Retina (tissue), 1 donor: ENCODE measurements at regions not wholly inside any gene's neighbourhood (a gene's known extent, or its start where the extent isn't known, plus 50 kb on each side); places are given as distances from the start of the nearest gene placed in this dataset.

Experiments
- DNase-seq: peaks from one replicate; pipeline ENCODE4 v3.0.0-alpha.2; 2016

- DNase-seq: no peak
Observed at GRCh38 chr16:73737637-73738036, 559.0 kb upstream of the PSMD7 start.

- DNase-seq: no peak
Observed at GRCh38 chr16:73735954-73736353, 560.7 kb upstream of the PSMD7 start.

GRCh38 chr16:73735018-73735417 is 561.6 kb upstream of the PSMD7 start:
- no peak for DNase-seq

- no peak for DNase-seq
Observed at GRCh38 chr16:73732681-73733080, 563.9 kb upstream of the PSMD7 start.

GRCh38 chr16:73732143-73732542 is 564.5 kb upstream of the PSMD7 start:
- DNase-seq: no peak

- DNase-seq: no peak
Observed at GRCh38 chr16:73730481-73731090, 566.0 kb upstream of the PSMD7 start.

- no peak for DNase-seq
Observed at GRCh38 chr16:73725156-73725555, 571.5 kb upstream of the PSMD7 start.

GRCh38 chr16:73724503-73724902 is 572.1 kb upstream of the PSMD7 start:
- no peak for DNase-seq

- no peak for DNase-seq
Observed at GRCh38 chr16:73717266-73717974, 579.2 kb upstream of the PSMD7 start.

- DNase-seq: no peak
Observed at GRCh38 chr16:73714976-73715375, 581.6 kb upstream of the PSMD7 start.

- peak; percentile 64 for DNase-seq
Observed at GRCh38 chr16:73713778-73714495, 582.7 kb upstream of the PSMD7 start.

- DNase-seq: peak; percentile 47
Observed at GRCh38 chr16:73713251-73713650, 583.4 kb upstream of the PSMD7 start.

- DNase-seq: no peak
Observed at GRCh38 chr16:73711406-73712080, 585.1 kb upstream of the PSMD7 start.

- DNase-seq: peak; percentile 51
Observed at GRCh38 chr16:73710526-73710925, 586.1 kb upstream of the PSMD7 start.

GRCh38 chr16:73707863-73708262 is 588.8 kb upstream of the PSMD7 start:
- no peak for DNase-seq

- no peak for DNase-seq
Observed at GRCh38 chr16:73703891-73704290, 592.7 kb upstream of the PSMD7 start.

GRCh38 chr16:73697336-73697735 is 599.3 kb upstream of the PSMD7 start:
- no peak for DNase-seq

- no peak for DNase-seq
Observed at GRCh38 chr16:73692861-73693260, 603.8 kb upstream of the PSMD7 start.

- no peak for DNase-seq
Observed at GRCh38 chr16:73683804-73684203, 612.8 kb upstream of the PSMD7 start.

GRCh38 chr16:73672135-73672534 is 624.2 kb upstream of the ZFHX3 start:
- no peak for DNase-seq

GRCh38 chr16:73670836-73671820 is 623.2 kb upstream of the ZFHX3 start:
- peak; percentile 73 for DNase-seq
